DOHH2 (cell line): ENCODE measurements at regions not wholly inside any gene's neighbourhood (a gene's known extent, or its start where the extent isn't known, plus 50 kb on each side); places are given as distances from the start of the nearest gene placed in this dataset.
"Not testable (repeated sequence)": the region's sequence is repeated elsewhere in the genome, so short reads cannot be mapped to it uniquely, and the experiment has no call there.

ENCODE experiments used
- EZH2phosphoT487 ChIP-seq: fragments of 200-600 bp; sonication (generic); IDR thresholded peaks from 2 replicates; pipeline ENCODE4 v1.6.1; 2017; ENCODE audit warnings: borderline replicate concordance, mild to moderate bottlenecking, antibody characterized with exemption, low read length, moderate library complexity, mixed read lengths
- TF ChIP-seq, protein P1 (sequence below): fragments of 200-600 bp; sonication (generic); IDR thresholded peaks from one replicate; pipeline ENCODE4 v1.5.1; 2014; ENCODE audit warnings: antibody characterized with exemption, mild to moderate bottlenecking, low read depth, low read length; ENCODE audit not compliant: poor library complexity, severe bottlenecking

DNA sequence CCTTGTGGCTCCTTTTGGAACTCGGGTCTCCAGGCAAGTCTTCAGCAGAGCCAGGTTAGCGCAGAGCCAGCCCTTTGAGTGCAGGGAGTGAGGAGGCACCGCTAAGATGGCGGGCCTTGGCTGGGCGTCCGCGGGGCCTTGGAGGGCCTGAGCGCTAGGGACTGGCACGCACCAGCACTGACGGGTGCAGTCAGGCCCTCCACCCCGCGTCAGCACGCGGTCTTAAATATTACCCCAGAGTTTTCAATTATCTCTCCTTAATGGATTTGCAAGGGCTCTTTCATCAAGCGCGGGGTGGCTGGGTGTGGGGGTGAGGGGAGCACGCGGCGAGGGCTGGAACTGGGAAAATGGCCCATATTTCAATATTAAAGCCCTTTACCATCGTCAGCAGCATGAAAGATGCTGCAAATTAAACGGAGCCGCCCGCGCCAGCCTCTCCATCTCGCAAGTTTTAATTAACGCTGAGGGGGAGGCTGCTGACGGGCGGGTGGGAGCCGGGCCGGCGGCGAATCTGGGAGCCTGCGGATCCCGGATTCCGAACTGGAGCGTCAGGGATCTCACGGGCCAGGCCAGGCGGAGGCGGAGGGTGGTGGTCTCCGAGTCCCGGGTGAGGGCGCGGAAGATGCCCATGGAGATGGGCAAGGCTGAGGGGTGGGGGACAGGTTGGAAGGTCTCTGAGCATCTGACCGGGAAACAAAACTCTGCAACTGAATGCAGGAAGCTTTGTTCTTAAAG is 1690.4 kb upstream of the DEFB115 start:
- not testable (repeated sequence) for TF ChIP-seq EZH2phosphoT487
- TF ChIP-seq, protein P1, sequence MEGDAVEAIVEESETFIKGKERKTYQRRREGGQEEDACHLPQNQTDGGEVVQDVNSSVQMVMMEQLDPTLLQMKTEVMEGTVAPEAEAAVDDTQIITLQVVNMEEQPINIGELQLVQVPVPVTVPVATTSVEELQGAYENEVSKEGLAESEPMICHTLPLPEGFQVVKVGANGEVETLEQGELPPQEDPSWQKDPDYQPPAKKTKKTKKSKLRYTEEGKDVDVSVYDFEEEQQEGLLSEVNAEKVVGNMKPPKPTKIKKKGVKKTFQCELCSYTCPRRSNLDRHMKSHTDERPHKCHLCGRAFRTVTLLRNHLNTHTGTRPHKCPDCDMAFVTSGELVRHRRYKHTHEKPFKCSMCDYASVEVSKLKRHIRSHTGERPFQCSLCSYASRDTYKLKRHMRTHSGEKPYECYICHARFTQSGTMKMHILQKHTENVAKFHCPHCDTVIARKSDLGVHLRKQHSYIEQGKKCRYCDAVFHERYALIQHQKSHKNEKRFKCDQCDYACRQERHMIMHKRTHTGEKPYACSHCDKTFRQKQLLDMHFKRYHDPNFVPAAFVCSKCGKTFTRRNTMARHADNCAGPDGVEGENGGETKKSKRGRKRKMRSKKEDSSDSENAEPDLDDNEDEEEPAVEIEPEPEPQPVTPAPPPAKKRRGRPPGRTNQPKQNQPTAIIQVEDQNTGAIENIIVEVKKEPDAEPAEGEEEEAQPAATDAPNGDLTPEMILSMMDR = not testable (repeated sequence)
